ENCODE measurements at regions not wholly inside any gene's neighbourhood (a gene's known extent, or its start where the extent isn't known, plus 50 kb on each side); places are given as distances from the start of the nearest gene placed in this dataset.

GRCh38 chr2:13495051-13495450 is 778.3 kb downstream of the TRIB2 start:
- Histone ChIP-seq H3K4me2 (ENCODE audit: control insufficient read depth, insufficient read depth) (no peak overlapping the region), H3K9ac (ENCODE audit: control insufficient read depth, insufficient read depth, low read length) (no peak overlapping the region), H2AFZ (ENCODE audit: control insufficient read depth, low read depth, low read length) (no peak overlapping the region; the same call in 1 of the 2 replicates), H4K20me1 (ENCODE audit: control insufficient read depth, insufficient read depth) (no peaks in the 10 kb centered on the region), H3K9me3 (replicated peaks; ENCODE audit: control insufficient read depth, insufficient read depth, low read length) (peaks cover 1% of the 10 kb centered on the region; the same call in 2 of the 3 replicates), H3K36me3 (ENCODE audit: control insufficient read depth in 2 of 2, insufficient read depth in 2 of 2, low read length in 1 of 2) (no peaks in the 10 kb centered on the region), H3K4me1 (ENCODE audit: control insufficient read depth, insufficient read depth, low read length) (no peaks in the 10 kb centered on the region), H3K79me2 (ENCODE audit: control insufficient read depth, insufficient read depth, low read length) (no peaks in the 10 kb centered on the region), H3K4me3 (no peak overlapping the region), H3K27me3 (replicated peaks in 1 of 2; ENCODE audit: control insufficient read depth in 2 of 2, insufficient read depth in 2 of 2, low read length in 1 of 2) (no peaks in the 10 kb centered on the region), H3K27ac (ENCODE audit: control insufficient read depth, insufficient read depth) (no peak overlapping the region)
- ATAC-seq: peak; percentile 56
- no TSS peak for BruUV-seq (replicated peaks)
- RAD21 ChIA-PET (ENCODE audit: unreplicated experiment): interaction anchor here (1.1 to 1.2 kb wide), 2 partner anchors 27 to 28 kb away, joined by 3 to 4 read pairs; no protein-coding TSS in a partner anchor
- intact Hi-C loops (cut with micrococcal nuclease; ENCODE audit: unreplicated experiment) (no loop called here), in situ Hi-C loops (cut with MboI) (no loop called here)
- 37% methylated on average over 2 of the region's 2 CpGs for WGBS (ENCODE audit: insufficient coverage, insufficient replicate concordance, low lambda C conversion rate, missing lambda C conversion rate)
- CTCF ChIA-PET: interaction anchor here (0.9 kb wide), 1 partner anchor 26 kb away, joined by 4 read pairs; no protein-coding TSS in a partner anchor
- no peak for DNase-seq (ENCODE audit: low read depth, low spot score)
- FAIRE-seq: no peak
- SMC1A ChIA-PET (ENCODE audit: uncharacterized antibody, unreplicated experiment): interaction anchor here (0.6 to 1.5 kb wide), 4 partner anchors 14 to 298 kb away, joined by 3 to 8 read pairs (median 6); no protein-coding TSS in a partner anchor
- POLR2A ChIA-PET: interaction anchor here (0.6 kb wide), 1 partner anchor 18 kb away, joined by 6 read pairs; no protein-coding TSS in a partner anchor
- TF ChIP-seq YBX1 (IDR thresholded peaks at IDR 0.05) (no peak), PKNOX1 (IDR thresholded peaks at IDR 0.05) (no peak), POU2F2 (IDR thresholded peaks at IDR 0.05; ENCODE audit: borderline replicate concordance, low read depth, low read length) (no peak), JUNB (IDR thresholded peaks at IDR 0.05) (peak; percentile 61), ATF7 (IDR thresholded peaks at IDR 0.05; ENCODE audit: low read depth) (peak; percentile 32; the same call in 1 of the 2 replicates), NRF1 (conservative IDR thresholded peaks at IDR 0.05; ENCODE audit: low read depth, low read length) (no peak), ZBTB4 (CRISPR knock-in tag; IDR thresholded peaks at IDR 0.05) (no peak), MEF2B (IDR thresholded peaks at IDR 0.05; ENCODE audit: partially characterized antibody, poor library complexity, severe bottlenecking) (peak; percentile 16), LARP7 (IDR thresholded peaks at IDR 0.05) (no peak), BCLAF1 (IDR thresholded peaks at IDR 0.05) (no peak), POLR2A (IDR thresholded peaks at IDR 0.05; ENCODE audit: low read depth, low read length) (no peak), FOXK2 (IDR thresholded peaks at IDR 0.05) (no peak), RUNX3 (IDR thresholded peaks at IDR 0.05; ENCODE audit: low read length) (no peak), MEF2A (IDR thresholded peaks at IDR 0.05; ENCODE audit: insufficient read depth, low read depth, low read length) (peak; percentile 75), JUND (IDR thresholded peaks at IDR 0.05; ENCODE audit: low read depth, low read length) (no peak)
- TF ChIP-seq, protein P1, sequence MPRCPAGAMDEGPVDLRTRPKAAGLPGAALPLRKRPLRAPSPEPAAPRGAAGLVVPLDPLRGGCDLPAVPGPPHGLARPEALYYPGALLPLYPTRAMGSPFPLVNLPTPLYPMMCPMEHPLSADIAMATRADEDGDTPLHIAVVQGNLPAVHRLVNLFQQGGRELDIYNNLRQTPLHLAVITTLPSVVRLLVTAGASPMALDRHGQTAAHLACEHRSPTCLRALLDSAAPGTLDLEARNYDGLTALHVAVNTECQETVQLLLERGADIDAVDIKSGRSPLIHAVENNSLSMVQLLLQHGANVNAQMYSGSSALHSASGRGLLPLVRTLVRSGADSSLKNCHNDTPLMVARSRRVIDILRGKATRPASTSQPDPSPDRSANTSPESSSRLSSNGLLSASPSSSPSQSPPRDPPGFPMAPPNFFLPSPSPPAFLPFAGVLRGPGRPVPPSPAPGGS (IDR thresholded peaks at IDR 0.05; ENCODE audit: borderline replicate concordance, insufficient read depth, low read depth, low read length, poor library complexity, severe bottlenecking): no peak
